Stimulated activated CD8-positive, alpha-beta memory T cell treated with anti-CD3 and anti-CD28 coated beads, Interleukin-12 subunit alpha, Interleukin-12 subunit beta, amount 100 ng/mL, for 1 hour (primary cell): ENCODE measurements at regions not wholly inside any gene's neighbourhood (a gene's known extent, or its start where the extent isn't known, plus 50 kb on each side); places are given as distances from the start of the nearest gene placed in this dataset.
"Not testable (repeated sequence)": the region's sequence is repeated elsewhere in the genome, so short reads cannot be mapped to it uniquely, and the experiment has no call there.

Experiments
- DNase-seq: peaks from one replicate; pipeline ENCODE4 v3.0.0-alpha.2; 2020; ENCODE audit warnings: low read depth

DNA sequence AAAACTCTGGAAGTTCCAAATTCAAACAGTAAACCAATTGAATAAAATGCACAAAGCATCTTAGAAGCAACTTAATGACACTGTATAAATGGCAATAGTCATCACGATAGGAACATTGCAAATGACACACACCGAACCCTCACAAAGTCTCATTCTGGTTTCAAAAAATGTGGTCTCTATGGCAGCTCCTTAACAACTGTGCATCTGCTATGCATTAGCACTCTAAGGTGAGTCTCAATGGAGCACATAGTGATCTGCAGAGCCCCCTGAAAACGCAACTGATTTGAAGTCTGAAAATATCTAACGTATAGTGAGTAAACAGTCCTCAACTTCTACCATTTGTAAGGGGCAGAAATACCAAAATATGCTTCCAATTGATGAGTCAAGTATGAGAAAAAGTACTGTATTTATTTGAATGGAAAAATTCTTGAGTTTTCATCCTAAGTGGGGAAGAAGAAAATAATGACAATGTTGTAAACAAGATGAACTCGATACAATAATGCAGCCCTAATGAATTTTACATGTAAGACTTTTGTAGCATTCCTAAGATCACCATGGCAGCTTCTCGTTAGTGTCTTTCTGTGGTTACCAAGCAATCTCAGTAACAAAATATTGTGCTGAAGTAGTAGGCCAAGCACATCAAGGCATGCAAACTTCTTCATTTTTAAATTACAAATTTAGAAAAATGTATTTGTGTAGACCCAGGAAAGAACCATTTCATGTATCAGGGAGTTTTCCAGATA lies 517.5 kb upstream of the FAM174A start:
- no peak for DNase-seq

GRCh38 chr5:100013305-100013704 lies 521.9 kb upstream of the FAM174A start:
- not testable (repeated sequence) for DNase-seq

- not testable (repeated sequence) for DNase-seq
These were observed 524.0 kb upstream of the FAM174A start for GRCh38 chr5:100011160-100011559.

DNA sequence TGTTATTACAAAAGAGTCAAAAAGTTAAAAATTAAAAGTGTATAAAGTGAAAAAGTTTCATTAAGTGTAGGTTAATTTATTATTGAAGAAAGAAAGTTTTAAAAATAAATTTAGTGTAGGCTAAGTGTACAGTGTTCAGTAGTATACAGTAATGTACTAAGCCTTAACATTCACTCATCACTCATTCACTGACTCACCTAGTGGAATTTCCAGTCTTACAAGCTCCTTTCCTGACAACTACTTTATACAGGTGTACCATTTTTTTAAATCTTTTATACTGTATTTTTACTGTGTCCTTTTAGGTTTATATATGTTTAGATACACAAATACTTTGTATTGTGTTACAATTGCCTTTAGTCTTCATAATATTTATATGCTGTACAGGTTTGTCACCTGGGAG lies 530.2 kb upstream of the FAM174A start:
- no peak for DNase-seq

DNA sequence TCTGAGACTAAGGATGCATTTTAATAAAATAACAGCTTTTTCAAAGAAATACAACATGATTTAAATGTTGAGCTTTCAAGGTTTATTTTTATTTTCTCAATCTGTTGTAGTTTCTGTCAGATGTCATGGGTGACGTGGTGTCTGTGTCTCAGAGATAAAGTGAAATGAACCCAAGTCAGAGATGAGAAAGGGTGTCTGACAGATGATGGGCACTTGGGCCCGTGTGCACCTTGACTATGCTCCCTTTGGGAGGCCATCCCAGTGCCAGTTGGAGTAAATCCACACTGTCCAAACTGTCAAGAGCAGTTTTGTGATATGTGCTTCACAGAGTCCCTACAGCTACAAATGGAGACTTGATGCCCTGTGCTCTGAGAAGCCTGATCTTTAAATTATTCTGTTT lies 536.9 kb upstream of the FAM174A start:
- DNase-seq, result no peak

GRCh38 chr5:99995407-99995806 lies 539.8 kb upstream of the FAM174A start:
- no peak for DNase-seq

GRCh38 chr5:99973779-99974178 lies 561.4 kb upstream of the FAM174A start:
- DNase-seq, result no peak

DNA sequence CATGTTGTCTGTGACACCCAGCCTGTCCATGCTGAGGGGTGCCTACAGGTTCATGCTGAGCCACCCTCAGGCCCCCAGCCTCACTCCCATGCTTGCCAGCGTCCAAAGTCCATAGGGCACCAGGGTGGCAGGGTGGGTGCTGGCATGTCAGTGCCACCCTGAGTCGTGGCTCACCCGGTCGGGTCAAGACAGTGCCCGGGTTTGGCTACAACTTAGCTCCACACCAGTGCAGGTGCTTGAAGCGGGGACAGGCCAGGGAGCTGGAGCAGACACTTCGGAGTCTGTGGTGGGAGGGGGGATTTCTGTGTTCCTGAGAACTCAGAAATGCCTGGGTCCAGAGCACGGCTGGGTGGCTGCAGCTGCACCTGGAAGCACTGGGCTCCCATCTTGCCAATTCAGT lies 579.2 kb upstream of the FAM174A start:
- DNase-seq, result no peak

GRCh38 chr5:99955006-99955405 lies 580.2 kb upstream of the FAM174A start:
- no peak for DNase-seq

GRCh38 chr5:99949969-99950524 lies 585.1 kb upstream of the FAM174A start:
- no peak for DNase-seq

DNA sequence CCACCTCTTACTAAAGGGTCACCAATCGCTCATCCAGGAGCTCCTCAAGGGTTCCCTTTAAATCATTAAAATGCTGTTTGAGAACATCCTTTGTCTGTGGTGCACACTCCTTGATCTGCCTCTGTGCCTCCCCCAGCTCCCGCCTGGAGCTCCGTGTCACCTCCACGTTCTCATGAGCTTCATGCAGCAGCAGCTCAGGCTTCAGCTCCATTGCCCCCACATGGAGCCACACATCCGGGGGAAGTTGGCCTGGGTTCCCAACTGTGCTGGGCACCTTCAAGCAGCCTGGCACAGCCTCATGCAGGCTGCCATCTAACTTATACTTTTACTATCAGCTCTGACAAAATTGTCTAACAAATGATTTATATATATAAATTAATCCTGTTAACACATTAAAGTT lies 585.8 kb upstream of the FAM174A start:
- DNase-seq, result no peak

GRCh38 chr5:99948850-99949249 lies 586.3 kb upstream of the FAM174A start:
- no peak for DNase-seq

DNA sequence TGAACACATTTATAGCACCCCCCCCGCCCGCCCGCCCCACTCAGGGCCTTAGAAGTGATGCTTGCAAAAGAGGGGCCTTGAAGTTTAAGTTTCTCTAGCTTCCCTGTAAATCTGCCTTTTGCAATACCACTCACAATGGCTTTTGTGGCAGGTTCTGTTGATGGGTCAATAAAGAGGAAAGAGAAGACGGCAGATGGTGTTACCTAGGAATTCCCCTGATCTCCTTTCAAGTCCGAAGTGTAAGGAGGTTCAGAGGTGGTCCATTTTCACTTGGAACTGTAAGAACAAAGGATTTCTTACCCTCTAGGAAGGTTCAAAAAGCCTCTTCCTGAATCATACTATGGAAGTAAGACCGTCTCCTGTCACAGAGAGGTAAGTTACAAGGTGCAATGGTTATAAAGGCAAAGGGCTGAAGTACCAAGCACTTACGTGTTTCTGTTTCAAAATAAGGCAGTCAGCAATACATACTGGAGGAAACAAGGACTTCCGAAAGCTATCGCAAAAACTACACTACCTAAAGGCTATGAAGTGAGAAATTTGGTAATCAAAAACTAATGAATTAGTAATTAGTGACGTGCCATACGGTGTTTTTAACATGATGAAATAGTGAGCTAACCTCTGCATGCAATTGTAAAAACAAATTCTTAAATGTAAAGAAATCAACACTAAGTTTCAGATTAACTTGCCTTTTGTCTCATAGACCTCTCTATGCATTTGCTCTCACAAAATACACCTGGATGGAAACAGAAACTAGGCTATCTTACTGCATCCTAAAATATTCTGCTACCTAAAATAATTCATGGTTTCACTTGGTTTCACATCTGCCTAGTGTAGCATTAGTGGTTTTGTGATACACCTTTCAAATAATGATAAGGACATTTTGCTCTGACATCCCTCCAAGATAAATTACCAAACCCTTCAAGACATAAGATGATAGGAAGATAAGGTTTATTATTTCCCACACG lies 589.4 kb upstream of the FAM174A start:
- no peak for DNase-seq

DNA sequence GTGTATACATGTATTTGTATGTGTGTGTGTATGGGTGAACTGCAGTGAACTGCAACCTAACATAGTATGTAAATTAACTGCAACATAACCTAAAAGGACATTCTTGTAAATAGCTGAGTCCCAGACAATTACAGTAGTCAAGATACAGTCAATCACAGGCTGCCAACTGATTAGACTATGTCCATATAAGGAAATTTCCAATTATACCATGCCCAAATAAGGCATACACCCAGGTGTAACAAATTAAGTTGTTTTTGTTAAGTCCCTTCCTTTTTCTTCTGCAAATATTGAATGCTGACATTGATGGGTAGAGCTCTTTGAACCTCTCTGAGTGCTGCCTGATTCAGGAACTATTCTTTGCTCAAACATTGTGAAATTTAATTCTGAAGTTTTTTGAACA lies 594.6 kb upstream of the FAM174A start:
- no peak for DNase-seq

- DNase-seq, result no peak
These were observed 598.3 kb upstream of the FAM174A start for GRCh38 chr5:99936911-99937310.

GRCh38 chr5:99929806-99930135 lies 605.4 kb upstream of the FAM174A start:
- no peak for DNase-seq

DNA sequence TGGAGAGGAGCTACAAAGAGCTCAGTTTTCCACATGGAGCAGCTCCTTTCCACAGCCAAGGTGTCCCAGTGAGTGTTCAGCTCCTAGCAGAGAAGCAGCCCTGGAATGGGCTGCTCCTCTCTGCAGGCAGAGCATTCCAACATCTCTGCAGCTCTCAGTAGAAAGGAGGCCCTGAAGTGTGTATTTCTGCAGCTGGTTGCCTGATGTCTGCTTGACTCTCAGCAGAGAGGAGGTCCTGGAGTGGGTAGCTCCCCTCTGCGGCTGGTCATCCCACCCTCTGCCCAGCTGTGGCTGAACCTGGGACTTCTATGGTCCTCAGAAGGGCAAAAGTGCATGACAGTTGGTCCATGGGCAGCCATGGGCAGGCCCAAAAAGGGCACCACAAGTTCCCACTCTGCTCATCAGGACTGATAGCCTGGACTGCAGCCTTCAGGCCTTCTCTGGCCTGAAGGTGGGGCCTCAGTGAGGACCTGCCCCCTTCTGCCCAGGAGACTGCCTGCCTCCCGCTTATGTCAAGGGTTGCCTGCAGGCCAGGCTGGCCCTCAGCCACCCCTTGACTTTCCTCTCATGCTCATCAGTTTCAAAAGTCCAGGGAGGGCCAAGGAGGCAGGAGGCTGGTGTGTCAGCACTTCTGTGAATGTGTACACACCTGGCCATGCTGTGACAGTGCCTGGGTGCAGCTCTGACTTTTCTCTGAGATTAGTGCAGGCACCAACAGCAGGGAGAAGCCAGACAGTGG lies 605.9 kb upstream of the FAM174A start:
- no peak for DNase-seq

- no peak for DNase-seq
These were observed 606.7 kb upstream of the FAM174A start for GRCh38 chr5:99928490-99928889.

GRCh38 chr5:99926463-99926862 lies 608.7 kb upstream of the FAM174A start:
- DNase-seq, result no peak

DNA sequence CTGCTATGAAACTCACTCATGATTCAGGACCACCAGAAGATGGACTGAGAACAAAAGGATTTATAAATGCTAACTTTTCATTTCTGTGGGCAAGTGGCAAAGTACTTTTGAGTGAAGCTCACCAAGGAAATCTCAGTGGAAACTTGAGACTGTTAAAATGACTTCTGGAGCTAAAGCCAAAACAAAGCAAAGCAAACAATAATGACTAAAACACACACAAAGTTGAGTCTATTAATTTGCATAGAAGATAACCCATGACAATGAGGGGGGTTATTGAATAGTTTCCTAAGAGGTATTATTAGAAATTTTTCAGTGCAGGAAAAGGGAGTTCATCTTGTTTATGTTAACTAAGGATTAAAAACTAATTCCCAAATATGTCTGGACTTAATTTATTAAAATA lies 612.8 kb upstream of the FAM174A start:
- DNase-seq, result no peak

GRCh38 chr5:99911971-99912370 lies 623.2 kb upstream of the FAM174A start:
- no peak for DNase-seq

DNA sequence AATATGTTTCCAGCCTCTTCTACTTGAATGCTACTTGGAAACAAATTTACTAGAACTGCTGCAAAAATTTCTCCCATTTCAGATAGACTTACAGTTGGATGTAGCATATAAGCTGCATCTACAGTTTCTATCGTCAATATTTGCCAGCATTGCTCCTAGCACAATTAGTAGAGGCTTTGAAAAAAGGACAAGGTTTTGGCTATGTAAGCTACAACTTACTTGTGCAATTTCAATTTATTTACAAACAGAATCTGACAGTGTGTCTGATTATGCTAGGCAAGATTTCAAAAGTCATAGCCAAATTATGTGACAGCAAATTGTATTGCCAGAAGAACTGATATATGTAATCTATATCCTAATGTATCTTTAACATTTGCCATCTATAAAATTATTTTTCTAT lies 628.4 kb upstream of the FAM174A start:
- DNase-seq, result no peak
